IPS-15b (cell line): ENCODE measurements at regions not wholly inside any gene's neighbourhood (a gene's known extent, or its start where the extent isn't known, plus 50 kb on each side); places are given as distances from the start of the nearest gene placed in this dataset.
"Not testable (repeated sequence)": the region's sequence is repeated elsewhere in the genome, so short reads cannot be mapped to it uniquely, and the experiment has no call there.

Experiments
- H3K27me3 ChIP-seq: one replicate; pipeline ENCODE4 v1.6.1; 2013; ENCODE audit warnings: low read length; ENCODE audit not compliant: control insufficient read depth, insufficient read depth
- H3K36me3 ChIP-seq: one replicate; pipeline ENCODE4 v1.6.1; 2013; ENCODE audit warnings: low read length; ENCODE audit not compliant: control insufficient read depth, insufficient read depth
- H3K4me1 ChIP-seq: one replicate; pipeline ENCODE4 v1.6.1; 2013; ENCODE audit warnings: mild to moderate bottlenecking, low read length; ENCODE audit not compliant: control insufficient read depth, insufficient read depth
- H3K4me3 ChIP-seq: one replicate; pipeline ENCODE4 v1.5.1; 2013; ENCODE audit warnings: low read depth, low read length
- H3K9ac ChIP-seq: one replicate; pipeline ENCODE4 v1.6.1; 2013; ENCODE audit warnings: low read depth, mild to moderate bottlenecking, low read length
- H3K9me3 ChIP-seq: one replicate; pipeline ENCODE4 v1.6.1; 2013; ENCODE audit warnings: mild to moderate bottlenecking, low read length; ENCODE audit not compliant: control insufficient read depth, insufficient read depth

DNA sequence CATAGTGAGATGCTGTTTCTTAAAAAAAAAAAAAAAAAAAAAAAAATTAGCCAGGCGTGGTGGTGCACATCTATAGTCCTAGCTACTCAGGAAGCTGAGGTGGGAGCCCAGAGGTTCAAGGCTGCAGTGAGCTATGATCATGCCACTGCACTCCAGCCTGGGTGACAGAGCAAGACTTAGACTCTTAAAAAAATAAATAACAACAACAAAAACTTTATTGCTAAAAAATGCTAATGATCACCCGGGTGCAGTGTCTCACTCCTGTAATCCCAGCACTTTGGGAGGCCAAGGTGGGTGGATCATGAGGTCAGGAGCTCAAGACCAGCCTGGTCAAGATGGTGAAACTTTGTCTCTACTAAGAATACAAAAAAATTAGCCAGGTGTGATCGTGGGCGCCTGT lies 119.5 kb upstream of the RAB4A start:
- not testable (repeated sequence) for H3K9me3 ChIP-seq, H3K36me3 ChIP-seq, H3K4me1 ChIP-seq, H3K27me3 ChIP-seq, H3K4me3 ChIP-seq, H3K9ac ChIP-seq

GRCh38 chr1:229152311-229152710 lies 118.6 kb upstream of the RAB4A start:
- H3K9ac ChIP-seq, result no peak overlapping the region
- H3K27me3 ChIP-seq, result no peaks in the 10 kb centered on the region
- H3K4me1 ChIP-seq, result peaks cover 2% of the 10 kb centered on the region
- no peak overlapping the region for H3K4me3 ChIP-seq
- H3K36me3 ChIP-seq, result no peaks in the 10 kb centered on the region
- no peaks in the 10 kb centered on the region for H3K9me3 ChIP-seq

GRCh38 chr1:229153955-229154548 lies 116.9 kb upstream of the RAB4A start:
- H3K4me3 ChIP-seq, result no peak overlapping the region
- H3K36me3 ChIP-seq, result no peaks in the 10 kb centered on the region
- no peak overlapping the region for H3K9ac ChIP-seq
- H3K9me3 ChIP-seq, result no peaks in the 10 kb centered on the region
- H3K27me3 ChIP-seq, result no peaks in the 10 kb centered on the region
- H3K4me1 ChIP-seq, result peaks cover 2% of the 10 kb centered on the region

DNA sequence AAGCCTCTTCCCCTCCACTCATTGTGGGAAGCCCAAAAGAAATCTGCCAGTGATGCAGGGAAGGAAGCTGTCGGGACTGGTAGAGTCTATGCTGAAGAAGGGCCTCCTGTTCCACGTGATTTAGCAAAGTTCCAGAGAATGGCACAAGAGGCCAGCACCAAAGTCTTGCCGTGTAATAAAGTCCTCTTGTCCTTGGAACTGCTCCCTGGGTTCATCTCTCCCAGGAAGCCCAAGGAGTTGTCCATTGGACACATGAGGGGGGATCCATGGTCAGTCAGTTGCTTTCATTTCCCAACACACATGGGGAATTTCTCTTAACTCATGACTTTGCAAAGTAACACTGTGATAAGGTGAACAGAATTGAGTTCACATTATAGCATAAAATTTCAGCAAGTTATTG lies 116.1 kb upstream of the RAB4A start:
- H3K36me3 ChIP-seq, result no peaks in the 10 kb centered on the region
- H3K4me3 ChIP-seq, result no peak overlapping the region
- H3K9me3 ChIP-seq, result no peaks in the 10 kb centered on the region
- H3K4me1 ChIP-seq, result peaks cover 2% of the 10 kb centered on the region
- no peak overlapping the region for H3K9ac ChIP-seq
- no peaks in the 10 kb centered on the region for H3K27me3 ChIP-seq

- Histone ChIP-seq H3K9me3 (no peaks in the 10 kb centered on the region), H3K27me3 (no peaks in the 10 kb centered on the region), H3K4me1 (peaks cover 2% of the 10 kb centered on the region), H3K9ac (no peak overlapping the region), H3K4me3 (no peak overlapping the region), H3K36me3 (no peaks in the 10 kb centered on the region)
These were observed 115.4 kb upstream of the RAB4A start for GRCh38 chr1:229155472-229155871.

- Histone ChIP-seq H3K9ac (no peak overlapping the region), H3K9me3 (no peaks in the 10 kb centered on the region), H3K4me3 (no peak overlapping the region), H3K36me3 (no peaks in the 10 kb centered on the region), H3K27me3 (no peaks in the 10 kb centered on the region), H3K4me1 (no peaks in the 10 kb centered on the region)
These were observed 114.0 kb upstream of the RAB4A start for GRCh38 chr1:229156872-229157271.

- Histone ChIP-seq H3K4me1 (no peaks in the 10 kb centered on the region), H3K9me3 (no peaks in the 10 kb centered on the region), H3K36me3 (no peaks in the 10 kb centered on the region), H3K27me3 (no peaks in the 10 kb centered on the region), H3K4me3 (no peak overlapping the region), H3K9ac (no peak overlapping the region)
These were observed 113.4 kb upstream of the RAB4A start for GRCh38 chr1:229157480-229157879.

DNA sequence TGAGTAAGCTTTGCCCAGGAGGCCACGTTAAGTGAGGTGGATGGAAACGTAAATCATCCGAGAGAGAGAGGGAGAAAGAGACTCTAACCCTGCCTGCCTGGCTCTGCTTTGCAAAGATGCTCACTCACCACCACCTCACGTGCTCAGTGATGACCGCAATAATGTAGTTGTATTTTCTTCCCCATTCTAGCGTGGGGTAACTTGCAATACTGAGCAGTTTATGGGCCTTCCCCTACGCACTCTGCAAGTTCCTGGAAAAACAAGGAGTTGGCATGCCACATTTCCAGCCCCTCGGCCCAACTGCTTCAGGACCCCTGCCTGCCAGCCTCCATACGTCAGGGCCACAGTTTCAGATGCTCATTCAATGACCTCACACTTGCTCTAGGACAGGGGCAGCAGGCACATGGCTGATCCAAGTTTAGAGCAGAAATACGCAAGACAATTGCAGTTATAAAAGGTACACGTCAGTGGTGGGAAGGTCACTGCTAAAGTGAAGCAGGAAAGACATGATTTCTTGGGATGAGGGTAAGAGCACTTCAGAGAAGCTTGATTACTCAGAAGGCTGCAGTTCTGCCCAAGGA lies 112.5 kb upstream of the RAB4A start:
- Histone ChIP-seq H3K4me3 (no peak overlapping the region), H3K4me1 (no peaks in the 10 kb centered on the region), H3K9me3 (no peaks in the 10 kb centered on the region), H3K27me3 (no peaks in the 10 kb centered on the region), H3K9ac (no peak overlapping the region), H3K36me3 (no peaks in the 10 kb centered on the region)

- no peak overlapping the region for H3K9ac ChIP-seq
- no peaks in the 10 kb centered on the region for H3K36me3 ChIP-seq
- no peaks in the 10 kb centered on the region for H3K9me3 ChIP-seq
- no peaks in the 10 kb centered on the region for H3K4me1 ChIP-seq
- no peaks in the 10 kb centered on the region for H3K27me3 ChIP-seq
- H3K4me3 ChIP-seq, result no peak overlapping the region
These were observed 112.0 kb upstream of the RAB4A start for GRCh38 chr1:229158927-229159326.

DNA sequence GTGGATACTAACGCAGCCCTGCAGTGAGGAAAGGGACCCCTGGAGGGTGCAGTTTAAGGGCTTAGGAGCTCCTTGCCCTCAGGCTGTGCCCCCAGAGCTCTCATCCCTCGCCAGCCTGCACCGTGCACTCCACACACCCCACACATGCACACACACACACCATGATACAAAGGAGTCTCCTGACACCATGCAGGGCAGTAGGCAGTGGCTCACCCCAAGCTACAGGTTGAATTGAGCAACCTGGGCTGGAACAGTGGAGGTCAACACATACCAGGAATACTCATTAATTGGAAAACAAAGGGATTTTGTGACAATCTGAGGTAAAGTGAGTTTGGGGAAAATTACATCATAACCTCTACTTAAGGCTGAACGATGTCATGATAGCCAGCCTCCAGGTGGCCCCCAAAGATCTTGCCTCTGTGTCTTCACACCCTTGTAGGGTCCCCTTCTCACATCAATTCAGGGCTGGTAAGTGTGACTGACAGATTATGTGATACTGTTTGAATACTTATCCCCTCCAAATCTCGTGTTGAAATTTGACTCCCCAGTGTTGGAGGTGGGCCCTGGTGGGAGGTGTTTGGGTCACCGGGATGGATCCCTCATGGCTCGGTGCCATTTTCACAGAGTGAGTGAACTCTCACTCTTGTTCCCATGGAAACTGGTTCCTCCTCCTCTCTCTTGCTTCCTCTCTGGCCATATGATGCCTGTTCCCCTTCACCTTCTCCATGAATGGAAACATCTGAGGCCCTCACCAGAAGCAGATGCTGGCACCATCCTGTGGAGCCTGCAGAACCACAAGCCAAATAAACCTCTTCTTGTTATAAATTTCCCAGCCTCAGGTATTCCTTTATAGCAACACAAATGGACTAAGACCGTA lies 111.0 kb upstream of the RAB4A start:
- H3K36me3 ChIP-seq, result no peaks in the 10 kb centered on the region
- H3K27me3 ChIP-seq, result no peaks in the 10 kb centered on the region
- H3K4me1 ChIP-seq, result no peaks in the 10 kb centered on the region
- no peak overlapping the region for H3K9ac ChIP-seq
- no peak overlapping the region for H3K4me3 ChIP-seq
- H3K9me3 ChIP-seq, result no peaks in the 10 kb centered on the region

GRCh38 chr1:229161740-229162139 lies 109.2 kb upstream of the RAB4A start:
- H3K9me3 ChIP-seq, result no peaks in the 10 kb centered on the region
- no peak overlapping the region for H3K9ac ChIP-seq
- no peaks in the 10 kb centered on the region for H3K27me3 ChIP-seq
- no peak overlapping the region for H3K4me3 ChIP-seq
- H3K36me3 ChIP-seq, result no peaks in the 10 kb centered on the region
- H3K4me1 ChIP-seq, result no peaks in the 10 kb centered on the region
